Psoas muscle (tissue), 7 donors: ENCODE measurements at regions not wholly inside any gene's neighbourhood (a gene's known extent, or its start where the extent isn't known, plus 50 kb on each side); places are given as distances from the start of the nearest gene placed in this dataset.

Experiments
- ATAC-seq, 4 donors: fragments of 200-7000 bp; cut with Tn5 transposase; one replicate each; pipeline ENCODE4 v1.9.1; 2020; ENCODE audit warnings: moderate library complexity in 3 of 4, mild to moderate bottlenecking in 2 of 4
- DNase-seq, 2 donors: peaks; one replicate each; pipeline ENCODE4 v3.0.0-alpha.2; 2020
- H3K27ac ChIP-seq: fragments of 200-600 bp; one replicate; pipeline ENCODE4 v1.8.0; 2022
- H3K27me3 ChIP-seq, 3 donors: fragments of 200-600 bp in 1 of 3; one replicate each; pipeline versions ENCODE4 v1.6.1 to v1.8.0; 2013 to 2022; ENCODE audit warnings: low read length in 2 of 3, mild to moderate bottlenecking in 2 of 3, moderate library complexity in 1 of 3; ENCODE audit not compliant: insufficient read depth in 3 of 3
- H3K36me3 ChIP-seq, 2 donors: fragments of 200-600 bp in 1 of 2; one replicate each; pipeline versions ENCODE4 v1.6.1 to v1.8.0; 2013 to 2022; ENCODE audit warnings: low read depth in 1 of 2, mild to moderate bottlenecking in 1 of 2, moderate library complexity in 1 of 2; ENCODE audit not compliant: insufficient read depth in 1 of 2
- H3K4me1 ChIP-seq: fragments of 200-600 bp; one replicate; pipeline ENCODE4 v1.8.0; 2022
- H3K4me3 ChIP-seq: fragments of 200-600 bp; one replicate; pipeline ENCODE4 v1.8.0; 2022; ENCODE audit warnings: mild to moderate bottlenecking
- H3K9me3 ChIP-seq: fragments of 200-600 bp; one replicate; pipeline ENCODE4 v1.8.0; 2022
- WGBS, 3 donors: extraction: QIAGEN DNeasy Blood & Tissue Kit; methylation state at CpG; one replicate each; pipeline versions ENCODE4 v1.1.6 to v1.1.7; 2013; 5-methylcytosine and 5-hydroxymethylcytosine counted together
- intact Hi-C, 2 donors: fragments of 100-400 bp; cut with DNase I; formaldehyde crosslinking; loops; one replicate each; pipeline versions ENCODE4 v1.11.0 to v1.14.2; 2022
- TF ChIP-seq, protein P1 (sequence below): fragments of 200-600 bp; IDR thresholded peaks from one replicate; pipeline ENCODE4 v1.8.0; 2022; ENCODE audit warnings: antibody characterized with exemption
- donor health status: healthy with polysubstance abuse.
- donor health status: DM: no; HTN: no; CAD: no; lungs with moderate emphysema.
- donor health status: Bipolar disorder and iron deficiency.
- donor health status: healthy.
- donor health status: DM: yes; HTN: yes; CAD: no.
- donor health status: DM: no; HTN: no; CAD: no.
- donor health status: DM: yes; HTN: yes; CAD: no.

DNA sequence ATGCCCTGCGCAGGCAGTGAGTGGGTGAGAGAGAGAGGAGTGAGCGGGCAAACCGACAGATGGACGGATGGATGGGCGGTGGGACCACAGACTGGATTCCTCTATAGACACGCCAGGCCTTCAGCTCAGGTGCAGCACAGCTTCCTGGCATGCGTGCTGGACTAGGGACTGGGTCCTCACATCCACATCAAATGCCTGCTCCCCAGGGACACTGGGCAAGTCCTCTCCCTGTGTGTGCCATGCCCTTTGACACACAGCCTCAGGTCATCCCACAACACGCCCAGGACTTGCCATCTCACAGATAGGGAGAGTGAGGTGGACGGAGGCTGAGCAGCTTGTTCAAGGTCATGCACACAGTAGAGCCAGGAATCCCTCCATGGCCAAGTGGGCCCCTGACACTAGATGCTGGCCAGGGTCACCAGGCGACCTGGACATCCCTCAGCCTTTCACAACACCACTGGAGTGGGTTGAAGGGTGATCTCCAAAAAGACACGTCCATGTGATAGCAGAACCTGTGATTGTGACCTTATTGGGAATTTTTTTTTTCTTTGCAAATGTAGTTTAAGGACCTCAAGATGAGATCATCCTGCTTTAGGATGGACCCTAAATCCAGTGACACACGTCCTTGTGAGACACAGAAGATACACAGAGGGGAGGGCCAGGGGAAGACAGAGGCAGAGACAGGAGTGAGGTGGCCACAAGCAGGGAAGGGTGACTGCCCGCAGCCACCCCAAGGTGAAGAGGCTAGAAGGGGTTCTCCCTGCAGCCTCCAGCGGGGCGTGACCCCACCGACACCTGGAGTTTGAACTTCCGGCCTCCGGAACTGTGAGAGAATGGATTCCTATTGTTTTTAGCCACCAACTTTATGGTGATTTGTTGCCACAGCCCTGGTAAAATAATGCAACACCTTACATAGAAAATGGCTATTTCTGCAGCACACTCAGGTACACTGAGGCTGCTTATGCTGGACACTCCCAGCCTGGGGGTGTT, 155.0 kb upstream of the CHST15 start:
- no peak overlapping the region for H3K27ac ChIP-seq
- H3K4me1 ChIP-seq: peaks cover 5% of the 10 kb centered on the region
- TF ChIP-seq, protein P1, sequence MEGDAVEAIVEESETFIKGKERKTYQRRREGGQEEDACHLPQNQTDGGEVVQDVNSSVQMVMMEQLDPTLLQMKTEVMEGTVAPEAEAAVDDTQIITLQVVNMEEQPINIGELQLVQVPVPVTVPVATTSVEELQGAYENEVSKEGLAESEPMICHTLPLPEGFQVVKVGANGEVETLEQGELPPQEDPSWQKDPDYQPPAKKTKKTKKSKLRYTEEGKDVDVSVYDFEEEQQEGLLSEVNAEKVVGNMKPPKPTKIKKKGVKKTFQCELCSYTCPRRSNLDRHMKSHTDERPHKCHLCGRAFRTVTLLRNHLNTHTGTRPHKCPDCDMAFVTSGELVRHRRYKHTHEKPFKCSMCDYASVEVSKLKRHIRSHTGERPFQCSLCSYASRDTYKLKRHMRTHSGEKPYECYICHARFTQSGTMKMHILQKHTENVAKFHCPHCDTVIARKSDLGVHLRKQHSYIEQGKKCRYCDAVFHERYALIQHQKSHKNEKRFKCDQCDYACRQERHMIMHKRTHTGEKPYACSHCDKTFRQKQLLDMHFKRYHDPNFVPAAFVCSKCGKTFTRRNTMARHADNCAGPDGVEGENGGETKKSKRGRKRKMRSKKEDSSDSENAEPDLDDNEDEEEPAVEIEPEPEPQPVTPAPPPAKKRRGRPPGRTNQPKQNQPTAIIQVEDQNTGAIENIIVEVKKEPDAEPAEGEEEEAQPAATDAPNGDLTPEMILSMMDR: no peak
- H3K27me3 ChIP-seq: no peaks in the 10 kb centered on the region
- H3K36me3 ChIP-seq: no peaks in the 10 kb centered on the region
- H3K4me3 ChIP-seq: no peak overlapping the region
- 84 to 89% (median 88%) methylated on average over 18 of the region's 18 CpGs for WGBS, 3 donors
- H3K9me3 ChIP-seq: no peaks in the 10 kb centered on the region
- DNase-seq (no peak), ATAC-seq (no peak)
- intact Hi-C loops: no loop called here

DNA sequence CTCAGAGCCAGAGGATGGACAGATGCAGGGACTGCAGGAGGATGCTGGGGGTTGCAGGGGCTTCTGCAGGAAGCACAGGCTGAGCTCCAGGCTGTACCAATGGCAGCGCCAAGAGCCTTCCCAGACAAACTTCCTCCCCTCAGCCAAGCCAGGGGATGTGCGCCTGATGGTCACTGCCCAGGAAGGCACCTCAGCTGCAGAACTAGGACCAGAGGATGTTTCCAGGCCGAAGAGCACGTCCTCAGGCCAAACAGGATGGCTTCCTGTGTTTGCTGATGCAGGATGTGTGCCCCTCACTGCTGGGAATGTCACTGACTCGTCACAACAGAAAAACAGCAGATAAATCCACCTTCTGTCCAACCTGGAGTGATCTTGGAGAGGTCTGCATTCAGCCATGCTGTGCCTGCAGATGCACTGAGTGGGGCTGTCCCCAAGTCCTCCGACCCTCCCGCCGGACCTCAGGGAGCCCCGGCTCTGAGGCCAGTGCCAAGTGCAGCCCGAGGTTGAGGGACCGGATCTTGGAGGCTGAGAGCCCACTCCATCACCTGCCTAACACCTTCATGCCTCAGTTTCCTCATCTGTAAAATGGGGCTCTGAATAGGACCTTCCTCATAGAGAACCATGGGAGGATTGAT, 152.5 kb upstream of the CHST15 start:
- intact Hi-C loops: no loop called here
- WGBS, 3 donors: 75 to 83% (median 77%) methylated on average over 11 of the region's 11 CpGs
- Histone ChIP-seq H3K9me3 (no peaks in the 10 kb centered on the region), H3K4me1 (peaks cover 5% of the 10 kb centered on the region), H3K4me3 (no peak overlapping the region), H3K27me3 (no peaks in the 10 kb centered on the region), H3K27ac (no peak overlapping the region), H3K36me3 (no peaks in the 10 kb centered on the region)
- TF ChIP-seq, protein P1: no peak
- no peak for ATAC-seq
- no peak for DNase-seq

DNA sequence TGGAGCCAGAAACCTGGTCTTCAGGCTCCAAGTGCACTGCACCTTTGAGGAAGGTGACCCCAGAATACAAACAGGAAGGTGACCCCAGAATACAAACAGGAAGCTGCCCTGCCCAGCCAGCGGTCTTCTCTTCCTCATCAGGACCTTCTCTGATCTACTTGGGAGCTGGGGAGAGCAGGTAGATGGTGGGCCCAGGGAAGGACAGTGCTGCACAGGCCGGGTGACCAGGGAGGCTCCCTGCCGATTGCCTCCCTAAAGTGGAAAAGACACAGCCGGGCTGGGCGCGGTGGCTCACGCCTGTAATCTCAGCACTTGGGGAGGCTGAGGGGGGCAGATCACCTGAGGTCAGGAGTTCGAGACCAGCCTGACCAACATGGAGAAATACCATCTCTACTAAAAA, 151.8 kb upstream of the CHST15 start:
- ATAC-seq: no peak

DNA sequence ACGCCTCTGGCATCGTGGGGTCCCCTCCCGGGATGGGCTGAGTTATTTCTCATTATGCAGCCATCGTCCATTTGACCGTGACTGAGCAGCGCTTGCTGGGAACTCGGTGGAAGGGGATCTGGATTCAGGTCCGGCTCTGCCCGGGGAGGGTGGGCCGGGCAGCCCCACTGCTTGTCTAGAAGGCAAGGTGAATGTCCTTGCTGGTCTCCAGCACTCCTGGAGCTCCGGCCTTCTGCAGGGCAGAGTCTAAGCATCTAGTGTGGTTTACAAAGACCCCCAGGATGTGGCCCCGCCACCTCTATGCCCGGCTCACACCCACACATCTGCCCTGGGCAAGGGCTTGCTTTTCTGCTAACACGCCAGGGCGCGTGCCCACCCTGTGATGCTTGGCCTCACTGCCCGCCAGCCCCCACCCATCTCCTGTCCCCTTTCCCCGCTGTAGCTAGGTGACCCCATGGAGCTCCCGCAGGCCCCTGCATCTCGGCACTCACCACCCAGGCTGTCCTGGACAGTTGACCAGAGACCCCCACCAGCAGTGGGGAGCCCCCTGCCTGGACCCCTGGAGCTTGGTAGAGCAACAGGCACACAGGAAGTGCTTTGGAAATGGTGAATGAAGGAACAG, 151.0 kb upstream of the CHST15 start:
- no peak overlapping the region for H3K4me3 ChIP-seq
- no peaks in the 10 kb centered on the region for H3K9me3 ChIP-seq
- H3K27me3 ChIP-seq: no peaks in the 10 kb centered on the region
- TF ChIP-seq, protein P1: no peak
- intact Hi-C loops: no loop called here
- H3K4me1 ChIP-seq: no peaks in the 10 kb centered on the region
- no peaks in the 10 kb centered on the region for H3K36me3 ChIP-seq
- no peak overlapping the region for H3K27ac ChIP-seq
- WGBS, 3 donors: 86 to 94% (median 93%) methylated on average over 20 of the region's 20 CpGs
- DNase-seq: no peak
- no peak for ATAC-seq

More for the DNA sequence above, 151.8 kb upstream of the CHST15 start:
- H3K4me3 ChIP-seq: no peak overlapping the region
- no peaks in the 10 kb centered on the region for H3K4me1 ChIP-seq
- no peaks in the 10 kb centered on the region for H3K9me3 ChIP-seq
- H3K27me3 ChIP-seq: no peaks in the 10 kb centered on the region
- WGBS, 3 donors: 93 to 95% (median 95%) methylated on average over 8 of the region's 8 CpGs
- TF ChIP-seq, protein P1: no peak
- no peaks in the 10 kb centered on the region for H3K36me3 ChIP-seq
- DNase-seq: no peak
- H3K27ac ChIP-seq: no peak overlapping the region
- intact Hi-C loops: no loop called here
